Panc1 (cell line): ENCODE measurements at regions not wholly inside any gene's neighbourhood (a gene's known extent, or its start where the extent isn't known, plus 50 kb on each side); places are given as distances from the start of the nearest gene placed in this dataset.

ENCODE experiments used
- ATAC-seq: fragments of 200-7000 bp; cut with Tn5 transposase; 2 replicates; pipeline ENCODE4 v1.9.1; 2020; ENCODE audit warnings: mild to moderate bottlenecking, moderate library complexity
- BruUV-seq: library from RNA; stranded (reverse); fragments of 400-500 nt; replicated peaks from 2 replicates; lab custom pipeline; 2021; lab: Mats Ljungman, UMichigan
- CTCF ChIA-PET: fragments of 300-600 bp; sonication (Branson Sonifier 250); formaldehyde crosslinking; loops from one replicate; lab custom pipeline; 2022; ENCODE audit warnings: antibody characterized with exemption; lab: Charles Lee
- POLR2A ChIA-PET: fragments of 300-600 bp; sonication (Branson Sonifier 250); formaldehyde crosslinking; loops from one replicate; lab custom pipeline; 2022; ENCODE audit warnings: antibody characterized with exemption; lab: Charles Lee
- DNase-seq: peaks from one replicate; pipeline ENCODE4 v3.0.0-alpha.2; 2010; ENCODE audit warnings: low read depth, low spot score
- H3K27ac ChIP-seq: 2 replicates; pipeline ENCODE4 v1.5.1; 2011; ENCODE audit warnings: mild to moderate bottlenecking, low read length, inconsistent platforms
- H3K27me3 ChIP-seq: fragments of 200-500 bp; sonication (Bioruptor generic); 2 replicates; pipeline ENCODE4 v1.6.0; 2014; ENCODE audit warnings: low read length, inconsistent platforms; ENCODE audit not compliant: control insufficient read depth, insufficient read depth
- H3K36me3 ChIP-seq: fragments of 200-500 bp; sonication (Bioruptor generic); 2 replicates; pipeline ENCODE4 v1.5.1; 2014; ENCODE audit warnings: inconsistent platforms, mild to moderate bottlenecking, low read length, moderate library complexity; ENCODE audit not compliant: control insufficient read depth, insufficient read depth
- H3K4me1 ChIP-seq: 2 replicates; pipeline ENCODE4 v1.5.1; 2011; ENCODE audit warnings: inconsistent platforms, mild to moderate bottlenecking, low read length, moderate library complexity; ENCODE audit not compliant: control insufficient read depth, insufficient read depth
- H3K4me3 ChIP-seq, 2 experiments: 2 replicates each; pipeline ENCODE4 v1.5.1; 2011 to 2012; ENCODE audit warnings: low read depth in 2 of 2, low read length in 2 of 2, mild to moderate bottlenecking in 2 of 2, inconsistent platforms in 1 of 2, moderate library complexity in 1 of 2
- H3K9me3 ChIP-seq: fragments of 200-500 bp; sonication (Bioruptor generic); 2 replicates; pipeline ENCODE4 v1.5.1; 2014; ENCODE audit warnings: low read depth, mild to moderate bottlenecking, inconsistent platforms, low read length, moderate library complexity; ENCODE audit not compliant: control insufficient read depth, insufficient read depth
- CTCF ChIP-seq: fragments of 450-650 bp; IDR thresholded peaks from 2 replicates; pipeline ENCODE4 v1.5.1; 2017; ENCODE audit warnings: mild to moderate bottlenecking
- POLR2AphosphoS5 ChIP-seq: IDR thresholded peaks from 2 replicates; pipeline ENCODE4 v1.6.1; 2012; ENCODE audit warnings: mild to moderate bottlenecking, low read depth, low read length, moderate library complexity
- REST ChIP-seq, 2 experiments: IDR thresholded peaks; 2 replicates each; pipeline ENCODE4 v1.6.1; 2011 to 2012; ENCODE audit warnings: low read depth in 2 of 2, control low read depth in 1 of 2, low read length in 1 of 2, mild to moderate bottlenecking in 1 of 2, moderate library complexity in 1 of 2; ENCODE audit not compliant: insufficient read depth in 1 of 2
- SIN3A ChIP-seq: IDR thresholded peaks from 2 replicates; pipeline ENCODE4 v1.6.1; 2012; ENCODE audit warnings: low read depth, mild to moderate bottlenecking, low read length, moderate library complexity, borderline replicate concordance; ENCODE audit not compliant: insufficient read depth
- TCF7L2 ChIP-seq: IDR thresholded peaks from 2 replicates; pipeline ENCODE4 v1.6.1; 2011; ENCODE audit warnings: mild to moderate bottlenecking, low read depth, low read length, inconsistent platforms
- in situ Hi-C: cut with HindIII; loops from 2 replicates; pipeline ENCODE4 v1.10.0; 2016; ENCODE audit warnings: low sequenced_read_pairs, low pct_unique_long_range_greater_than_20kb
- intact Hi-C: fragments of 100-400 bp; cut with micrococcal nuclease; formaldehyde crosslinking; loops from one replicate; pipeline ENCODE4 v1.10.0; 2022; ENCODE audit not compliant: unreplicated experiment

GRCh38 chr21:30072496-30072895 lies 94.1 kb downstream of the CLDN17 start:
- no peaks in the 10 kb centered on the region for H3K36me3 ChIP-seq
- no TSS peak for BruUV-seq
- TF ChIP-seq REST (IDR thresholded peaks at IDR 0.05; ENCODE audit: insufficient read depth in 1 of 2, low read depth in 2 of 2, low read length in 1 of 2) (no peak), TCF7L2 (no peak), CTCF (no peak), POLR2AphosphoS5 (no peak), SIN3A (no peak)
- POLR2A ChIA-PET, result no interaction called here
- H3K27ac ChIP-seq, result no peak overlapping the region
- H3K4me1 ChIP-seq, result no peaks in the 10 kb centered on the region
- no peak for DNase-seq
- intact Hi-C loops, result loop anchor here (10.0 kb wide), 1 partner anchor 62 kb away; no protein-coding TSS in a partner anchor
- H3K9me3 ChIP-seq, result no peaks in the 10 kb centered on the region
- no peak overlapping the region for H3K4me3 ChIP-seq
- no peaks in the 10 kb centered on the region for H3K27me3 ChIP-seq
- CTCF ChIA-PET, result no interaction called here
- no peak for ATAC-seq
- in situ Hi-C loops, result no loop called here

DNA sequence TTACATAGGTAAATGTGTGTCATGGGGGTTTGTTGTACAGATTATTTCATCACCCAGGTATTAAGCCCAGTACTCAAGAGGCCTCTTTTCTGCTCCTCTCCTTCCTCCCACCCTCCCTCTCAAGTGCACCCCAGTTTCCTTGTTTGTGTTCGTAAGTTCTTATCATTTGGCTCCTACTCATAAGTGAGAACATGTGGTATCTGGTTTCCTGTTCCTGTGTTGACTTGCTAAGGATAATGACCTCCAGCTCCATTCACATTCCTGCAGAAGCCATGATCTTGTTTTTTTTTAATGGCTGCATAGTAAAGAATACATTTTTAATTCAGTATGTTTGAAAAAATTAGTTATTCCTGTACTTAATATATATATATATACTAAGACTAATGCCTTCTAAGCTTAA lies 107.7 kb downstream of the CLDN17 start:
- POLR2A ChIA-PET, result no interaction called here
- CTCF ChIA-PET, result interaction anchor here (0.8 kb wide), 1 partner anchor 9 kb away, joined by 4 read pairs; no protein-coding TSS in a partner anchor
- TF ChIP-seq TCF7L2 (no peak), SIN3A (no peak), CTCF (no peak), POLR2AphosphoS5 (no peak), REST (IDR thresholded peaks at IDR 0.05; ENCODE audit: insufficient read depth in 1 of 2, low read depth in 2 of 2, low read length in 1 of 2) (no peak)
- H3K27ac ChIP-seq, result no peak overlapping the region
- H3K9me3 ChIP-seq, result no peaks in the 10 kb centered on the region
- no peaks in the 10 kb centered on the region for H3K36me3 ChIP-seq
- ATAC-seq (no peak), DNase-seq (no peak)
- intact Hi-C loops (no loop called here), in situ Hi-C loops (no loop called here)
- H3K4me1 ChIP-seq, result no peaks in the 10 kb centered on the region
- no peaks in the 10 kb centered on the region for H3K27me3 ChIP-seq
- BruUV-seq, result no TSS peak
- no peak overlapping the region for H3K4me3 ChIP-seq
